A549 (cell line): ENCODE measurements at regions not wholly inside any gene's neighbourhood (a gene's known extent, or its start where the extent isn't known, plus 50 kb on each side); places are given as distances from the start of the nearest gene placed in this dataset.

Source experiments
- CTCF ChIP-seq: fragments of >200 bp; sonication (Bioruptor Twin); formaldehyde crosslinking; IDR thresholded peaks from 3 replicates; pipeline ENCODE4 v1.5.1; 2016
- E2F6 ChIP-seq: IDR thresholded peaks from 2 replicates; pipeline ENCODE4 v1.6.1; 2012; ENCODE audit warnings: low read depth, borderline replicate concordance
- EP300 ChIP-seq, 2 experiments: fragments of >200 bp; sonication (Bioruptor Twin); formaldehyde crosslinking; IDR thresholded peaks; 2 replicates in 1 of 2; 3 replicates in 1 of 2; pipeline ENCODE4 v1.6.1; 2016 to 2017
- FOSL2 ChIP-seq, 2 experiments: fragments of 450-650 bp in 1 of 2; fragments of >200 bp in 1 of 2; sonication (Bioruptor Twin) in 1 of 2; formaldehyde crosslinking; IDR thresholded peaks; 2 replicates each; pipeline versions ENCODE4 v1.5.0 to v1.6.1; 2016 to 2020; ENCODE audit warnings: mild to moderate bottlenecking in 1 of 2, moderate library complexity in 1 of 2
- GATA3 ChIP-seq: IDR thresholded peaks from 2 replicates; pipeline ENCODE4 v1.6.1; 2012; ENCODE audit warnings: borderline replicate concordance
- HDAC2 ChIP-seq: fragments of 200-600 bp; sonication (generic); IDR thresholded peaks from 2 replicates; pipeline ENCODE4 v1.6.1; 2016
- MAFK ChIP-seq: fragments of 450-650 bp; IDR thresholded peaks from 2 replicates; pipeline ENCODE4 v1.6.1; 2014; ENCODE audit not compliant: partially characterized antibody
- MAX ChIP-seq: IDR thresholded peaks from 2 replicates; pipeline ENCODE4 v1.6.1; 2012
- MYC ChIP-seq: IDR thresholded peaks from 2 replicates; pipeline ENCODE4 v1.6.1; 2012; ENCODE audit warnings: mild to moderate bottlenecking, inconsistent platforms, low read length, improper control_type of control experiment, borderline replicate concordance
- RAD21 ChIP-seq, 2 experiments: fragments of >200 bp in 1 of 2; sonication (Bioruptor Twin) in 1 of 2; formaldehyde crosslinking in 1 of 2; IDR thresholded peaks in 1 of 2; conservative IDR thresholded peaks in 1 of 2; 2 replicates in 1 of 2; 3 replicates in 1 of 2; pipeline ENCODE4 v1.6.1; 2012 to 2018; ENCODE audit warnings: inconsistent platforms in 1 of 2
- RFX5 ChIP-seq: fragments of 450-650 bp; IDR thresholded peaks from 2 replicates; pipeline ENCODE4 v1.7.1; 2014; ENCODE audit warnings: antibody characterized with exemption, mild to moderate bottlenecking, moderate library complexity
- SMC3 ChIP-seq: fragments of >200 bp; sonication (Bioruptor Twin); formaldehyde crosslinking; IDR thresholded peaks from 3 replicates; pipeline ENCODE4 v1.6.1; 2018; ENCODE audit warnings: inconsistent platforms
- SREBF2 ChIP-seq: fragments of 450-650 bp; IDR thresholded peaks from 2 replicates; pipeline ENCODE4 v1.6.1; 2014; ENCODE audit warnings: mild to moderate bottlenecking, moderate library complexity
- USF2 ChIP-seq: fragments of 450-650 bp; IDR thresholded peaks from 2 replicates; pipeline ENCODE4 v1.6.1; 2014; ENCODE audit warnings: antibody characterized with exemption

- no peak for TF ChIP-seq RFX5
- no peak for TF ChIP-seq E2F6
- no peak for TF ChIP-seq CTCF
- no peak for TF ChIP-seq MAX
- no peak for TF ChIP-seq GATA3
- no peak for TF ChIP-seq HDAC2
- no peak for TF ChIP-seq RAD21 (conservative IDR thresholded peaks at IDR 0.05 in 1 of 2, IDR thresholded peaks at IDR 0.05 in 1 of 2)
- TF ChIP-seq MYC = no peak
- no peak for TF ChIP-seq MAFK
- no peak for TF ChIP-seq SREBF2
- no peak for TF ChIP-seq EP300 (IDR thresholded peaks at IDR 0.05)
- no peak for TF ChIP-seq FOSL2 (IDR thresholded peaks at IDR 0.05)
- TF ChIP-seq FOSL2 (CRISPR knock-in tag; IDR thresholded peaks at IDR 0.05) = no peak
- TF ChIP-seq USF2 = no peak
- no peak for TF ChIP-seq SMC3
These were observed 78.6 kb downstream of the ARL5B start for GRCh38 chr10:18737841-18738240.
